ENCODE measurements at regions not wholly inside any gene's neighbourhood (a gene's known extent, or its start where the extent isn't known, plus 50 kb on each side); places are given as distances from the start of the nearest gene placed in this dataset.

DNA sequence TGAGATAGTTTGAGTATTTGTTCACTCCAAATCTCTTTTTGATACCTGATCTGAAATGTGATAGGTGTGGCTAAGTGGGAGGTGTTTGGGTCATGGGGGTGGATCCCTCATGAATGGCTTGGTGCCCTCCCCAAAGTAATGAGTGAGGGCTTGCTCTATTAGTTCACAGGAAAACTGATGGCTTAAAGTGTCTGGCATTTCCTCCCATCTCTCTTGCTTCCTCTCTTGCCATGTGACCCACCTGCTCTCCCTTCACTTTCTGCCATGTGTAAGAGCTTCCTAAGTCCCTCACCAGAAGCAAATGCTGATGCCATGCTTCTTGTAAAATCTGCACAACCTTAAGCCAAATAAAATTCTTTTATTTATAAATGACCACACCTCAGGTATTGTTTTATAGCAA, 61.1 kb downstream of the MAD2L1 start:
- Histone ChIP-seq H3K27me3 (no peaks in the 10 kb centered on the region), H3K36me3 (no peaks in the 10 kb centered on the region), H3K9me3 (no peaks in the 10 kb centered on the region), H3K4me3 (no peak overlapping the region), H3K4me1 (peaks cover 0 to 3% (median 0%) of the 10 kb centered on the region in 12 donors), H3K27ac (no peak overlapping the region)
- no peak for TF ChIP-seq POLR2A (IDR thresholded peaks at IDR 0.05)
- TF ChIP-seq, protein P1, sequence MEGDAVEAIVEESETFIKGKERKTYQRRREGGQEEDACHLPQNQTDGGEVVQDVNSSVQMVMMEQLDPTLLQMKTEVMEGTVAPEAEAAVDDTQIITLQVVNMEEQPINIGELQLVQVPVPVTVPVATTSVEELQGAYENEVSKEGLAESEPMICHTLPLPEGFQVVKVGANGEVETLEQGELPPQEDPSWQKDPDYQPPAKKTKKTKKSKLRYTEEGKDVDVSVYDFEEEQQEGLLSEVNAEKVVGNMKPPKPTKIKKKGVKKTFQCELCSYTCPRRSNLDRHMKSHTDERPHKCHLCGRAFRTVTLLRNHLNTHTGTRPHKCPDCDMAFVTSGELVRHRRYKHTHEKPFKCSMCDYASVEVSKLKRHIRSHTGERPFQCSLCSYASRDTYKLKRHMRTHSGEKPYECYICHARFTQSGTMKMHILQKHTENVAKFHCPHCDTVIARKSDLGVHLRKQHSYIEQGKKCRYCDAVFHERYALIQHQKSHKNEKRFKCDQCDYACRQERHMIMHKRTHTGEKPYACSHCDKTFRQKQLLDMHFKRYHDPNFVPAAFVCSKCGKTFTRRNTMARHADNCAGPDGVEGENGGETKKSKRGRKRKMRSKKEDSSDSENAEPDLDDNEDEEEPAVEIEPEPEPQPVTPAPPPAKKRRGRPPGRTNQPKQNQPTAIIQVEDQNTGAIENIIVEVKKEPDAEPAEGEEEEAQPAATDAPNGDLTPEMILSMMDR (IDR thresholded peaks at IDR 0.05), result no peak
- no peak for ATAC-seq
- intact Hi-C loops (cut with DNase I), result no loop called here
- DNase-seq, result no peak

DNA sequence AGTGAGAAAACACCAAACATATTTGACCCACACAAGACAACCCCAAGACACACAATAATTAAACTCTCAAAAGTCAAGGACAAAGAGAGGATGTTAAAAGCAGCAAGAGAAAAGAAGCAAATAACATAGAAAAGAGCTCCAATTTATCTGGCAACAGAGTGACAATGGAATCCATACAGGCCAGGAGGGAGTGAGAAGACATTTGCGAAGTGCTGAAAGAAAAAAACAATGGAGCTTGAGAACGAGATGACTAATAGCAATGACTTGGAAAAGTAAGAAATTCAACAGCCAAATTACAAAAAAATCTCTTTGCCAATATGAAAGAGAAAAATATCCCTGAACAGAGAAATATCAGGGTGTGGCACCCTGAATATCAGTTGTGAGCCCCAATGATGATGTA, 61.6 kb downstream of the MAD2L1 start:
- peaks cover 0 to 3% (median 0%) of the 10 kb centered on the region in 12 donors for H3K4me1 ChIP-seq
- intact Hi-C loops (cut with DNase I), result no loop called here
- H3K4me3 ChIP-seq, result no peak overlapping the region
- no peaks in the 10 kb centered on the region for H3K9me3 ChIP-seq
- H3K36me3 ChIP-seq, result no peaks in the 10 kb centered on the region
- WGBS, 4 donors, result 61 to 75% (median 69%) methylated on average over 2 of the region's 2 CpGs
- no peak overlapping the region for H3K27ac ChIP-seq
- ATAC-seq (no peak), DNase-seq (no peak)
- TF ChIP-seq POLR2A (IDR thresholded peaks at IDR 0.05), result no peak
- TF ChIP-seq, protein P1 (IDR thresholded peaks at IDR 0.05), result no peak
- no peaks in the 10 kb centered on the region for H3K27me3 ChIP-seq

- Histone ChIP-seq H3K4me3 (no peak overlapping the region), H3K27ac (no peak overlapping the region), H3K27me3 (no peaks in the 10 kb centered on the region), H3K36me3 (no peaks in the 10 kb centered on the region), H3K9me3 (no peaks in the 10 kb centered on the region), H3K4me1 (peaks cover 0 to 3% (median 0%) of the 10 kb centered on the region in 12 donors)
- DNase-seq, result no peak
- no peak for TF ChIP-seq POLR2A (IDR thresholded peaks at IDR 0.05)
- TF ChIP-seq, protein P1 (IDR thresholded peaks at IDR 0.05), result no peak
- intact Hi-C loops (cut with DNase I), result no loop called here
- WGBS, 4 donors, result 63 to 80% (median 73%) methylated on average over 4 of the region's 4 CpGs
- ATAC-seq, result no peak
These were observed 62.6 kb downstream of the MAD2L1 start for GRCh38 chr4:120004054-120004453.

DNA sequence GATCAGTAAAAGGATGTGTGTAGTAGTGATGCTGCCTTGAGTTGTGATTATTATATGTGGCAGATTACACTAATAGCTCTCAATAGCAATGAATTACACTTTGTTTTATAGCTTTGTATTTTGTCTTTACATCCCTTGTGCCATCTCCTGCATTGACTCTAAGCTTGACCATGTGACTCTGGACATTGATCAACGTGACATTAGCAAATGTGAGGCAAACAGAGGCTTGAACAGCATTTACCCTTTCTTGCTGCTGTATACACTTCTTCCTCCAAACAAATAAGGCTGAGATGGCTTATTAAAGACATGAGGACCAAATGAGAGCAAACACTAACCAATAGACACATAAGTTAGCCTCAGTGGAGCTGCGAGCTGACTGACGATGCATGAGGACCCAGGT, 63.5 kb downstream of the MAD2L1 start:
- WGBS, 4 donors, result 90 to 93% (median 92%) methylated on average over 3 of the region's 3 CpGs
- no peaks in the 10 kb centered on the region for H3K9me3 ChIP-seq

More for the DNA sequence above, 63.5 kb downstream of the MAD2L1 start:
- no peak overlapping the region for H3K27ac ChIP-seq
- H3K4me3 ChIP-seq, result no peak overlapping the region
- peaks cover 0 to 3% (median 0%) of the 10 kb centered on the region in 12 donors for H3K4me1 ChIP-seq
- no peak for DNase-seq
- TF ChIP-seq POLR2A (IDR thresholded peaks at IDR 0.05), result no peak
- TF ChIP-seq, protein P1 (IDR thresholded peaks at IDR 0.05), result no peak
- ATAC-seq, result no peak
- H3K27me3 ChIP-seq, result no peaks in the 10 kb centered on the region
- intact Hi-C loops (cut with DNase I), result no loop called here
- H3K36me3 ChIP-seq, result no peaks in the 10 kb centered on the region
